Fibroblast of lung (primary cell): ENCODE measurements at regions not wholly inside any gene's neighbourhood (a gene's known extent, or its start where the extent isn't known, plus 50 kb on each side); places are given as distances from the start of the nearest gene placed in this dataset.

ENCODE experiments used
- EZH2 ChIP-seq: IDR thresholded peaks from 2 replicates; pipeline ENCODE4 v1.5.1; 2012; ENCODE audit warnings: low read length, control low read depth, mild to moderate bottlenecking; ENCODE audit errors: missing control alignments
- TF ChIP-seq, protein P1 (sequence below), 2 donors: IDR thresholded peaks in 1 of 2; conservative IDR thresholded peaks in 1 of 2; 1 replicate in 1 of 2; 2 replicates in 1 of 2; pipeline ENCODE4 v1.5.1; 2011 to 2012; ENCODE audit warnings: low read length in 2 of 2, control low read depth in 1 of 2, inconsistent platforms in 1 of 2, low read depth in 1 of 2, mild to moderate bottlenecking in 1 of 2

DNA sequence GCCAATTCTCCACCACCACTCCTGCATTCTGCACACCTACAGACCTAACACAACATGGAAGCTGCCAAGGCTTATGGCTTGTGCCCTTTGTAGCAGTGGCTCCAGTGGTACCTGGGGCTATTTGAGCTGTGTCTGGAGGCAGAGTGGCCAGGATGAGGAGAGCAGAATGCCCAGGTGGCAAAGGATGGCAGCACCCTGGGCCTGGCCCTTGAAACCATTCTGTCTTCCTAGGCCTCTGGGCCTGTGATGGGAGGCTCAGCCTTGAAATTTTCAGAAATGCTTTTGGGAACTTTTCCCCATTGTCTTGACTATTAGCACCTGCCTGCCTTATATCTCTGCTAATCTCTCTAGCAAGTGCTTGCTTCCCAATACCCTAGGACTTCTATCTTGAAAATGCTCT, 241.7 kb downstream of the TMEM167A start:
- TF ChIP-seq, protein P1, sequence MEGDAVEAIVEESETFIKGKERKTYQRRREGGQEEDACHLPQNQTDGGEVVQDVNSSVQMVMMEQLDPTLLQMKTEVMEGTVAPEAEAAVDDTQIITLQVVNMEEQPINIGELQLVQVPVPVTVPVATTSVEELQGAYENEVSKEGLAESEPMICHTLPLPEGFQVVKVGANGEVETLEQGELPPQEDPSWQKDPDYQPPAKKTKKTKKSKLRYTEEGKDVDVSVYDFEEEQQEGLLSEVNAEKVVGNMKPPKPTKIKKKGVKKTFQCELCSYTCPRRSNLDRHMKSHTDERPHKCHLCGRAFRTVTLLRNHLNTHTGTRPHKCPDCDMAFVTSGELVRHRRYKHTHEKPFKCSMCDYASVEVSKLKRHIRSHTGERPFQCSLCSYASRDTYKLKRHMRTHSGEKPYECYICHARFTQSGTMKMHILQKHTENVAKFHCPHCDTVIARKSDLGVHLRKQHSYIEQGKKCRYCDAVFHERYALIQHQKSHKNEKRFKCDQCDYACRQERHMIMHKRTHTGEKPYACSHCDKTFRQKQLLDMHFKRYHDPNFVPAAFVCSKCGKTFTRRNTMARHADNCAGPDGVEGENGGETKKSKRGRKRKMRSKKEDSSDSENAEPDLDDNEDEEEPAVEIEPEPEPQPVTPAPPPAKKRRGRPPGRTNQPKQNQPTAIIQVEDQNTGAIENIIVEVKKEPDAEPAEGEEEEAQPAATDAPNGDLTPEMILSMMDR (conservative IDR thresholded peaks at IDR 0.05 in 1 of 2, IDR thresholded peaks at IDR 0.05 in 1 of 2; ENCODE audit: low read depth in 1 of 2, low read length in 2 of 2), result no peak
- no peak for TF ChIP-seq EZH2
